Activated T-cell treated with anti-CD3 and anti-CD28 coated beads, Interleukin-2, amount 50 U/mL, for 72 hours (primary cell): ENCODE measurements at regions not wholly inside any gene's neighbourhood (a gene's known extent, or its start where the extent isn't known, plus 50 kb on each side); places are given as distances from the start of the nearest gene placed in this dataset.
"Not testable (repeated sequence)": the region's sequence is repeated elsewhere in the genome, so short reads cannot be mapped to it uniquely, and the experiment has no call there.

Experiments
- ATAC-seq, 2 donors: fragments of 150-1000 bp; cut with Tn5 transposase; replicated peaks in 1 of 2; 2 replicates each; pipeline ENCODE4 v1.10.0; 2021; ENCODE audit warnings: moderate library complexity in 2 of 2, mild to moderate bottlenecking in 1 of 2
- DNase-seq, 2 donors: peaks; one replicate each; pipeline ENCODE4 v3.0.0; 2021 to 2022; ENCODE audit warnings: mixed read lengths in 1 of 2
- H3K27ac Mint-ChIP-seq: one replicate; pipeline ENCODE4 v1.8.0; 2022; ENCODE audit warnings: mild to moderate bottlenecking, moderate library complexity, mixed read lengths
- H3K27me3 Mint-ChIP-seq: one replicate; pipeline ENCODE4 v1.8.0; 2022; ENCODE audit warnings: low read depth, mixed read lengths
- H3K36me3 Mint-ChIP-seq, 2 donors: one replicate each; pipeline ENCODE4 v1.8.0; 2022; ENCODE audit warnings: mixed read lengths in 2 of 2, mild to moderate bottlenecking in 1 of 2; ENCODE audit not compliant: insufficient read depth in 2 of 2
- H3K4me1 Mint-ChIP-seq: one replicate; pipeline ENCODE4 v1.8.0; 2022; ENCODE audit warnings: low read depth, mixed read lengths
- H3K4me3 Mint-ChIP-seq, 2 donors: one replicate each; pipeline ENCODE4 v1.8.0; 2022; ENCODE audit warnings: mild to moderate bottlenecking in 2 of 2, mixed read lengths in 2 of 2, moderate library complexity in 2 of 2
- H3K9me3 Mint-ChIP-seq, 2 donors: one replicate each; pipeline ENCODE4 v1.8.0; 2022; ENCODE audit warnings: mixed read lengths in 2 of 2

GRCh38 chr7:46616636-46617035 is 695.6 kb upstream of the IGFBP3 start:
- no peak overlapping the region for H3K27ac Mint-ChIP-seq
- no peak overlapping the region for H3K4me3 Mint-ChIP-seq

GRCh38 chr7:46613551-46613950 is 692.5 kb upstream of the IGFBP3 start:
- no peaks in the 10 kb centered on the region for H3K4me1 Mint-ChIP-seq
- H3K27ac Mint-ChIP-seq, result no peak overlapping the region
- no peaks in the 10 kb centered on the region for H3K36me3 Mint-ChIP-seq
- ATAC-seq, result no peak
- peaks cover 0 to 2% of the 10 kb centered on the region in 2 donors for H3K9me3 Mint-ChIP-seq
- no peak overlapping the region for H3K4me3 Mint-ChIP-seq
- DNase-seq, result no peak
- H3K27me3 Mint-ChIP-seq, result no peaks in the 10 kb centered on the region

More at GRCh38 chr7:46616636-46617035, 695.6 kb upstream of the IGFBP3 start:
- no peak for DNase-seq
- Mint-ChIP-seq H3K36me3 (no peaks in the 10 kb centered on the region), H3K9me3 (peaks cover 0 to 2% of the 10 kb centered on the region in 2 donors), H3K4me1 (no peaks in the 10 kb centered on the region), H3K27me3 (no peaks in the 10 kb centered on the region)
- no peak for ATAC-seq

- peaks cover 0 to 2% of the 10 kb centered on the region in 2 donors for H3K9me3 Mint-ChIP-seq
Observed at GRCh38 chr7:46613116-46613515, 692.0 kb upstream of the IGFBP3 start.

GRCh38 chr7:46611508-46611907 is 690.4 kb upstream of the IGFBP3 start:
- Mint-ChIP-seq H3K36me3 (no peaks in the 10 kb centered on the region), H3K4me3 (no peak overlapping the region), H3K27me3 (no peaks in the 10 kb centered on the region), H3K27ac (no peak overlapping the region), H3K4me1 (no peaks in the 10 kb centered on the region), H3K9me3 (no peaks in the 10 kb centered on the region)
- DNase-seq (no peak), ATAC-seq (no peak)

More at GRCh38 chr7:46613116-46613515, 692.0 kb upstream of the IGFBP3 start:
- Mint-ChIP-seq H3K4me1 (no peaks in the 10 kb centered on the region), H3K36me3 (no peaks in the 10 kb centered on the region), H3K27ac (no peak overlapping the region), H3K4me3 (no peak overlapping the region), H3K27me3 (no peaks in the 10 kb centered on the region)
- DNase-seq, result no peak
- no peak for ATAC-seq

DNA sequence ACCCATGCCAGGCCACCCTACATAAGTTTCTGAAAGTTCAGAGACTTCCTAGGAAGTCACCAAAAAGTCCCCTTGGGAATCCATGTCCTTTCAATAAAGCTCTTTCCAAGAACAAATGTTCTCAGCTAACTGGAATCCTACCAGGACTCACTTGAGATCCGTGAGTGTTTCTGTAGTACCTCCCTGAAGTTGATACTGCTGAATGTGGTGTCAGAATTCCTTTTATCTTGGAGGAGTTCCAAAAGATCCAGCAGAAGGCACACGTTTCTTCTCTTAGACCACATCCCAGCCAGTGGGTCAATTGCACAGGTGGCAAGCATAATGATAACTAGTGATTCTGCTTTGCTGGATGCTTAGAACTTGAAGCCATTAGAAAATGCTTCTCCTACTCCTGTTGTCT is 689.7 kb upstream of the IGFBP3 start:
- no peak overlapping the region for H3K4me3 Mint-ChIP-seq
- no peak overlapping the region for H3K27ac Mint-ChIP-seq
- no peaks in the 10 kb centered on the region for H3K27me3 Mint-ChIP-seq
- no peaks in the 10 kb centered on the region for H3K4me1 Mint-ChIP-seq
- no peaks in the 10 kb centered on the region for H3K36me3 Mint-ChIP-seq
- H3K9me3 Mint-ChIP-seq, result no peaks in the 10 kb centered on the region
- DNase-seq (no peak), ATAC-seq (no peak)

DNA sequence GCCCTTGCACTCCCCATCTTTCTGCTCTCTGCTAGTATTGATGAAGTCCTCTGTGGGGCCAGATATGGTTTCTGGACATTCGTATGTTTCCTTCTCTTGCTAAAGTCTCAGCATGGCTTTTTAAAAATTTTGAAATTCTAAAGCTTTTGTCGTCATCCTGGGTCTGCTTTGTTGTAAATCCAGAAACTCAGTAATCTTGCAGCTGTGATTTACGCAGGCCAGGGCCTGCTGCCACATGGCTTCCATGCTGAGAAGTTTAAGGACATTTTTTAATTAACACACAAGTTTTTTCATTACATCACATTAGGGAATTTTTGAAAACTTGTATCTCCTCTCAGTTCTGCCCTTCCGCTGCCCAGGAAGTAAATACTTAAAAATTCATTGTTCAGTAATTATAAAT is 686.1 kb upstream of the IGFBP3 start:
- Mint-ChIP-seq H3K36me3 (no peaks in the 10 kb centered on the region), H3K4me3 (no peak overlapping the region)
- ATAC-seq, result no peak

DNA sequence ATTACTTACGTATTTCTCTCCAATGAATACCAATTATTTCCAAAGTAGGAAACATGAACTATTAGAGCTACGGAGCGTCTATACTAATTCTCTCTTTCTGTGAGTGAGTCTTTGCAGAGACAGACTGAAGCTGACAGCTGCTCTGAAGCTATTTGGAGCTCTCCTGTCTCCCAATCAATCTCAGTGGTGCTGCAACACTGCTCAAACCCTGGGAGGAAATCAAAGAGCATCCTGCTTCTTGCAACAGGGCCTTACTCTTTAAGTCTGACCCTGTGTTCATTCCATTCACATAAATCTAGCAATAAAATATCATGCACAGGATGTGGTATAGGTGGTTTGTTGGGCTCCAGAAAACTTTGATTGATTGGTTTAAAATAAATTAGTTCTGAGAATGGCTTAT is 685.7 kb upstream of the IGFBP3 start:
- Mint-ChIP-seq H3K4me3 (no peak overlapping the region), H3K27me3 (no peaks in the 10 kb centered on the region), H3K27ac (no peak overlapping the region), H3K36me3 (no peaks in the 10 kb centered on the region), H3K9me3 (peaks cover 4 to 5% of the 10 kb centered on the region in 2 donors), H3K4me1 (no peaks in the 10 kb centered on the region)
- DNase-seq (no peak), ATAC-seq (no peak)

More for the DNA sequence above, 686.1 kb upstream of the IGFBP3 start:
- Mint-ChIP-seq H3K27me3 (no peaks in the 10 kb centered on the region), H3K4me1 (no peaks in the 10 kb centered on the region), H3K27ac (no peak overlapping the region), H3K9me3 (peaks cover 1 to 4% of the 10 kb centered on the region in 2 donors)
- no peak for DNase-seq

- H3K27ac Mint-ChIP-seq, result no peak overlapping the region
- H3K4me1 Mint-ChIP-seq, result no peaks in the 10 kb centered on the region
- DNase-seq (no peak), ATAC-seq (no peak)
- no peak overlapping the region for H3K4me3 Mint-ChIP-seq
- H3K27me3 Mint-ChIP-seq, result no peaks in the 10 kb centered on the region
- peaks cover 4 to 5% of the 10 kb centered on the region in 2 donors for H3K9me3 Mint-ChIP-seq
- no peaks in the 10 kb centered on the region for H3K36me3 Mint-ChIP-seq
Observed at GRCh38 chr7:46604241-46604661, 683.2 kb upstream of the IGFBP3 start.

GRCh38 chr7:46603780-46604179 is 682.7 kb upstream of the IGFBP3 start:
- Mint-ChIP-seq H3K9me3 (peaks cover 4 to 5% of the 10 kb centered on the region in 2 donors), H3K4me3 (no peak overlapping the region), H3K36me3 (no peaks in the 10 kb centered on the region), H3K27me3 (no peaks in the 10 kb centered on the region), H3K27ac (no peak overlapping the region), H3K4me1 (no peaks in the 10 kb centered on the region)
- DNase-seq (no peak), ATAC-seq (no peak)

GRCh38 chr7:46603296-46603752 is 682.3 kb upstream of the IGFBP3 start:
- Mint-ChIP-seq H3K27ac (no peak overlapping the region), H3K4me1 (no peaks in the 10 kb centered on the region), H3K27me3 (no peaks in the 10 kb centered on the region), H3K9me3 (peaks cover 4 to 5% of the 10 kb centered on the region in 2 donors), H3K4me3 (no peak overlapping the region), H3K36me3 (no peaks in the 10 kb centered on the region)
- no peak for DNase-seq
- ATAC-seq, result no peak

DNA sequence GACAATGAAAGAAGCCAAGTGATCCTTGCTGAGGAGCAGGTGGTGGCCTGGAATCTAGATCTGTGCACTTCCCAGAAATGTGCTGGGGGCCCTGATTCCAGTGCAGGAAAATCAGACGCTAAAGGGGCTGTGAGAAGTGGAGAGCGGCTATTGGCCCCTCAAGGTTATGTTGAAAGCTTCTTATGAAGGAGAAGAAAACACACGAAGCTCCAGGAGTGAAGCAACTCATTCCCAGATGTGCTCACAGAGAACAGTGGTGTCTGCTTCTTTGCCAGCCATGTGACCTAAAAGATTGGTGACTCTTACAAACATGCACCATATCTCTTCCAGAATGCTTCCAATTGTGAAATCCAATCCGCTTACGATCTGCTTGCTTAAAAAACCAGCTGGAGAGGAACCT is 679.3 kb upstream of the IGFBP3 start:
- no peaks in the 10 kb centered on the region for H3K27me3 Mint-ChIP-seq
- H3K36me3 Mint-ChIP-seq, result no peaks in the 10 kb centered on the region
- H3K27ac Mint-ChIP-seq, result no peak overlapping the region
- no peaks in the 10 kb centered on the region for H3K4me1 Mint-ChIP-seq
- H3K9me3 Mint-ChIP-seq, result peaks cover 5 to 6% of the 10 kb centered on the region in 2 donors
- DNase-seq, result no peak
- no peak overlapping the region for H3K4me3 Mint-ChIP-seq
- ATAC-seq, result no peak

GRCh38 chr7:46594831-46595230 is 673.8 kb upstream of the IGFBP3 start:
- not testable (repeated sequence) for ATAC-seq, H3K36me3 Mint-ChIP-seq, H3K27ac Mint-ChIP-seq, H3K4me3 Mint-ChIP-seq, H3K4me1 Mint-ChIP-seq, DNase-seq, H3K27me3 Mint-ChIP-seq
- peaks cover 11 to 13% of the 10 kb centered on the region in 2 donors for H3K9me3 Mint-ChIP-seq

- H3K4me3 Mint-ChIP-seq, DNase-seq, H3K27me3 Mint-ChIP-seq, H3K4me1 Mint-ChIP-seq, ATAC-seq, H3K27ac Mint-ChIP-seq, H3K36me3 Mint-ChIP-seq: not testable (repeated sequence)
- peaks cover 13 to 14% of the 10 kb centered on the region in 2 donors for H3K9me3 Mint-ChIP-seq
Observed at GRCh38 chr7:46590918-46591905, 670.1 kb upstream of the IGFBP3 start.
